ENCODE measurements at regions not wholly inside any gene's neighbourhood (a gene's known extent, or its start where the extent isn't known, plus 50 kb on each side); places are given as distances from the start of the nearest gene placed in this dataset.

- no peak for TF ChIP-seq CTCF (conservative IDR thresholded peaks at IDR 0.05; ENCODE audit: low read depth, low read length)
- no peak for TF ChIP-seq EZH2 (IDR thresholded peaks at IDR 0.05; ENCODE audit: low read length, unreplicated experiment)
- no peak for TF ChIP-seq EZH2phosphoT487 (IDR thresholded peaks at IDR 0.05; ENCODE audit: borderline replicate concordance, low read length)
These were observed 204.2 kb downstream of the FGF9 start for GRCh38 chr13:21875116-21875515.
